SK-N-SH treated with all-trans-retinoic acid at 6 μM for 48 hours (cell line): ENCODE measurements at regions not wholly inside any gene's neighbourhood (a gene's known extent, or its start where the extent isn't known, plus 50 kb on each side); places are given as distances from the start of the nearest gene placed in this dataset.
"Not testable (repeated sequence)": the region's sequence is repeated elsewhere in the genome, so short reads cannot be mapped to it uniquely, and the experiment has no call there.

Experiments used
- ATAC-seq: fragments of 200-7000 bp; cut with Tn5 transposase; 3 replicates; pipeline ENCODE4 v1.9.1; 2020; ENCODE audit warnings: mild to moderate bottlenecking, moderate library complexity
- ARNTL ChIP-seq: fragments of 450-650 bp; formaldehyde crosslinking; IDR thresholded peaks from 2 replicates; pipeline ENCODE4 v1.5.0; 2020; ENCODE audit warnings: low read depth, mild to moderate bottlenecking, moderate library complexity, borderline replicate concordance
- BACH2 ChIP-seq: fragments of 250-450 bp; sonication (Bioruptor Pico); IDR thresholded peaks from 2 replicates; pipeline ENCODE4 v1.9.0; 2021; ENCODE audit warnings: mild to moderate bottlenecking, borderline replicate concordance
- CREB5 ChIP-seq: fragments of 250-450 bp; sonication (Bioruptor Pico); IDR thresholded peaks from 2 replicates; pipeline ENCODE4 v1.5.1; 2020; ENCODE audit warnings: low read depth, mild to moderate bottlenecking, moderate library complexity
- CSDC2 ChIP-seq: fragments of 250-450 bp; sonication (Bioruptor Pico); IDR thresholded peaks from 2 replicates; pipeline ENCODE4 v1.5.0; 2020; ENCODE audit warnings: mild to moderate bottlenecking, moderate library complexity
- CSRNP3 ChIP-seq: fragments of 250-450 bp; sonication (Bioruptor Pico); IDR thresholded peaks from 2 replicates; pipeline ENCODE4 v1.5.1; 2021; ENCODE audit warnings: mild to moderate bottlenecking, moderate library complexity
- ESRRG ChIP-seq: fragments of 250-450 bp; sonication (Bioruptor Pico); IDR thresholded peaks from 2 replicates; pipeline ENCODE4 v1.6.1; 2021; ENCODE audit warnings: mild to moderate bottlenecking
- GLIS3 ChIP-seq: fragments of 250-450 bp; sonication (Bioruptor Pico); IDR thresholded peaks from 2 replicates; pipeline ENCODE4 v1.5.0; 2020; ENCODE audit warnings: mild to moderate bottlenecking, moderate library complexity
- PATZ1 ChIP-seq: fragments of 250-450 bp; sonication (Bioruptor Pico); IDR thresholded peaks from 2 replicates; pipeline ENCODE4 v1.8.0; 2020; ENCODE audit warnings: mild to moderate bottlenecking, moderate library complexity, borderline replicate concordance
- POU6F1 ChIP-seq: fragments of 250-450 bp; sonication (Bioruptor Pico); IDR thresholded peaks from 2 replicates; pipeline ENCODE4 v1.8.0; 2021; ENCODE audit warnings: low read depth, mild to moderate bottlenecking, moderate library complexity, borderline replicate concordance
- PPARA ChIP-seq: fragments of 250-450 bp; sonication (Bioruptor Pico); IDR thresholded peaks from 2 replicates; pipeline ENCODE4 v1.5.0; 2020; ENCODE audit warnings: mild to moderate bottlenecking, borderline replicate concordance
- RARB ChIP-seq: fragments of 250-450 bp; sonication (Bioruptor Pico); IDR thresholded peaks from 2 replicates; pipeline ENCODE4 v1.8.0; 2021; ENCODE audit warnings: mild to moderate bottlenecking, moderate library complexity
- SNAI2 ChIP-seq: fragments of 250-450 bp; sonication (Bioruptor Pico); IDR thresholded peaks from 2 replicates; pipeline ENCODE4 v1.5.0; 2020; ENCODE audit warnings: mild to moderate bottlenecking, moderate library complexity
- TCF4 ChIP-seq: fragments of 250-450 bp; sonication (Bioruptor Pico); IDR thresholded peaks from 2 replicates; pipeline ENCODE4 v1.8.0; 2021; ENCODE audit warnings: mild to moderate bottlenecking, moderate library complexity, borderline replicate concordance
- TOX ChIP-seq: fragments of 250-450 bp; sonication (Bioruptor Pico); IDR thresholded peaks from 2 replicates; pipeline ENCODE4 v1.8.0; 2021; ENCODE audit warnings: mild to moderate bottlenecking, moderate library complexity, borderline replicate concordance
- TSHZ2 ChIP-seq: fragments of 250-450 bp; sonication (Bioruptor Pico); IDR thresholded peaks from 2 replicates; pipeline ENCODE4 v1.5.0; 2020; ENCODE audit warnings: mild to moderate bottlenecking, moderate library complexity
- ZC3H10 ChIP-seq: fragments of 250-450 bp; sonication (Bioruptor Pico); IDR thresholded peaks from 2 replicates; pipeline ENCODE4 v1.5.1; 2021; ENCODE audit warnings: mild to moderate bottlenecking, moderate library complexity
- ZFP30 ChIP-seq: fragments of 450-650 bp; formaldehyde crosslinking; IDR thresholded peaks from 2 replicates; pipeline ENCODE4 v1.5.0; 2022; ENCODE audit warnings: mild to moderate bottlenecking, moderate library complexity
- ZNF565 ChIP-seq: fragments of 450-650 bp; formaldehyde crosslinking; conservative IDR thresholded peaks from 2 replicates; pipeline ENCODE4 v1.5.0; 2020; ENCODE audit warnings: low read depth, mild to moderate bottlenecking, moderate library complexity

- no peak for TF ChIP-seq TOX (CRISPR knock-in tag)
- no peak for TF ChIP-seq PPARA (CRISPR knock-in tag)
- TF ChIP-seq CREB5 (CRISPR knock-in tag): no peak
- no peak for TF ChIP-seq TCF4 (CRISPR knock-in tag)
- no peak for TF ChIP-seq POU6F1
- TF ChIP-seq ZC3H10 (CRISPR knock-in tag): no peak
- TF ChIP-seq ARNTL (CRISPR knock-in tag): no peak
- TF ChIP-seq BACH2 (CRISPR knock-in tag): no peak
- TF ChIP-seq CSRNP3: no peak
- no peak for TF ChIP-seq RARB
- no peak for TF ChIP-seq SNAI2 (CRISPR knock-in tag)
- no peak for TF ChIP-seq ZNF565 (CRISPR knock-in tag)
- no peak for TF ChIP-seq ZFP30
- TF ChIP-seq PATZ1 (CRISPR knock-in tag): no peak
- TF ChIP-seq TSHZ2 (CRISPR knock-in tag): no peak
- TF ChIP-seq GLIS3 (CRISPR knock-in tag): no peak
- no peak for ATAC-seq
Observed at GRCh38 chr12:128111951-128112350, 155.0 kb upstream of the TMEM132C start.

GRCh38 chr12:128113250-128113649 is 153.7 kb upstream of the TMEM132C start:
- ATAC-seq: not testable (repeated sequence)

GRCh38 chr12:128114485-128114884 is 152.5 kb upstream of the TMEM132C start:
- no peak for TF ChIP-seq CSDC2 (CRISPR knock-in tag)
- TF ChIP-seq ESRRG (CRISPR knock-in tag): no peak
- TF ChIP-seq POU6F1: no peak
- TF ChIP-seq TCF4 (CRISPR knock-in tag): no peak
- TF ChIP-seq SNAI2 (CRISPR knock-in tag): no peak
- no peak for TF ChIP-seq CREB5 (CRISPR knock-in tag)
- no peak for TF ChIP-seq CSRNP3
- no peak for ATAC-seq
